Calu3 (cell line): ENCODE measurements at regions not wholly inside any gene's neighbourhood (a gene's known extent, or its start where the extent isn't known, plus 50 kb on each side); places are given as distances from the start of the nearest gene placed in this dataset.
A peak's percentile ranks its signal among the peaks of the same experiment; 100 is the strongest.

Experiments used
- BruUV-seq: library from RNA; stranded (reverse); fragments of 400-500 nt; replicated peaks from 2 replicates; lab custom pipeline; 2021; lab: Mats Ljungman, UMichigan
- CTCF ChIA-PET: fragments of 300-600 bp; sonication (Branson Sonifier 250); formaldehyde crosslinking; loops from one replicate; lab custom pipeline; 2022; ENCODE audit warnings: antibody characterized with exemption; lab: Charles Lee
- DNase-seq: peaks from one replicate; pipeline ENCODE4 v3.0.0; 2022
- H3K27ac Mint-ChIP-seq: one replicate; pipeline ENCODE4 v1.8.0; 2022; ENCODE audit warnings: mixed read lengths; ENCODE audit not compliant: unreplicated experiment
- H3K27me3 Mint-ChIP-seq: one replicate; pipeline ENCODE4 v1.8.0; 2022; ENCODE audit warnings: mixed read lengths; ENCODE audit not compliant: unreplicated experiment
- H3K36me3 Mint-ChIP-seq: one replicate; pipeline ENCODE4 v1.8.0; 2022; ENCODE audit warnings: mild to moderate bottlenecking, moderate library complexity, mixed read lengths; ENCODE audit not compliant: insufficient read depth, unreplicated experiment
- H3K4me1 Mint-ChIP-seq: one replicate; pipeline ENCODE4 v1.8.0; 2022; ENCODE audit warnings: mild to moderate bottlenecking, low read depth, mixed read lengths; ENCODE audit not compliant: unreplicated experiment
- H3K4me3 Mint-ChIP-seq: one replicate; pipeline ENCODE4 v1.8.0; 2022; ENCODE audit warnings: mild to moderate bottlenecking, low read depth, moderate library complexity, mixed read lengths; ENCODE audit not compliant: unreplicated experiment
- H3K9me3 Mint-ChIP-seq: one replicate; pipeline ENCODE4 v1.8.0; 2022; ENCODE audit warnings: low read depth, mixed read lengths; ENCODE audit not compliant: unreplicated experiment
- CTCF ChIP-seq: fragments of 200-600 bp; IDR thresholded peaks from one replicate; pipeline ENCODE4 v1.8.0; 2022; ENCODE audit warnings: antibody characterized with exemption; ENCODE audit not compliant: unreplicated experiment
- intact Hi-C: fragments of 100-400 bp; cut with micrococcal nuclease; formaldehyde crosslinking; loops from one replicate; pipeline ENCODE4 v1.10.0; 2022; ENCODE audit not compliant: unreplicated experiment

- no peak for DNase-seq
- CTCF ChIA-PET: no interaction called here
- TF ChIP-seq CTCF: no peak
Observed at GRCh38 chr15:38893925-38894242, 329.3 kb upstream of the RASGRP1 start.

GRCh38 chr15:38894243-38894948 is 329.8 kb upstream of the RASGRP1 start:
- CTCF ChIA-PET: no interaction called here
- peak overlapping the region; percentile 72 for H3K27ac Mint-ChIP-seq
- H3K27me3 Mint-ChIP-seq: no peaks in the 10 kb centered on the region
- TF ChIP-seq CTCF: no peak
- no peak for DNase-seq
- no peaks in the 10 kb centered on the region for H3K9me3 Mint-ChIP-seq
- BruUV-seq: no TSS peak
- intact Hi-C loops: no loop called here
- peak overlapping the region; percentile 38 for H3K4me3 Mint-ChIP-seq
- peaks cover 14% of the 10 kb centered on the region for H3K4me1 Mint-ChIP-seq
- peaks cover 8% of the 10 kb centered on the region for H3K36me3 Mint-ChIP-seq

More at GRCh38 chr15:38893925-38894242, 329.3 kb upstream of the RASGRP1 start:
- Mint-ChIP-seq H3K9me3 (no peaks in the 10 kb centered on the region), H3K27me3 (no peaks in the 10 kb centered on the region), H3K4me1 (peaks cover 14% of the 10 kb centered on the region), H3K4me3 (no peak overlapping the region), H3K36me3 (peaks cover 8% of the 10 kb centered on the region), H3K27ac (peak overlapping the region; percentile 72)
- intact Hi-C loops: no loop called here
- no TSS peak for BruUV-seq

GRCh38 chr15:38895326-38896255 is 331.0 kb upstream of the RASGRP1 start:
- no peak overlapping the region for H3K4me3 Mint-ChIP-seq
- H3K9me3 Mint-ChIP-seq: no peaks in the 10 kb centered on the region

GRCh38 chr15:38896647-38897046 is 332.0 kb upstream of the RASGRP1 start:
- no peak overlapping the region for H3K4me3 Mint-ChIP-seq
- intact Hi-C loops: no loop called here
- no peak overlapping the region for H3K27ac Mint-ChIP-seq
- no peaks in the 10 kb centered on the region for H3K27me3 Mint-ChIP-seq
- peaks cover 14% of the 10 kb centered on the region for H3K4me1 Mint-ChIP-seq
- TF ChIP-seq CTCF: no peak
- no peak for DNase-seq
- H3K9me3 Mint-ChIP-seq: no peaks in the 10 kb centered on the region
- peaks cover 3% of the 10 kb centered on the region for H3K36me3 Mint-ChIP-seq
- CTCF ChIA-PET: no interaction called here
- BruUV-seq: no TSS peak

More at GRCh38 chr15:38895326-38896255, 331.0 kb upstream of the RASGRP1 start:
- Mint-ChIP-seq H3K36me3 (peaks cover 4% of the 10 kb centered on the region), H3K27ac (no peak overlapping the region), H3K4me1 (peaks cover 14% of the 10 kb centered on the region), H3K27me3 (no peaks in the 10 kb centered on the region)
- DNase-seq: no peak
- no TSS peak for BruUV-seq
- intact Hi-C loops: no loop called here
- TF ChIP-seq CTCF: no peak
- CTCF ChIA-PET: no interaction called here
